ENCODE measurements at regions not wholly inside any gene's neighbourhood (a gene's known extent, or its start where the extent isn't known, plus 50 kb on each side); places are given as distances from the start of the nearest gene placed in this dataset.

GRCh38 chr4:162323919-162324318, 160.1 kb upstream of the FSTL5 start (continued):
- TF ChIP-seq CEBPZ (IDR thresholded peaks at IDR 0.05; ENCODE audit: low read depth, low read length) (no peak), ZBTB40 (IDR thresholded peaks at IDR 0.05; ENCODE audit: borderline replicate concordance) (no peak), RELB (IDR thresholded peaks at IDR 0.05; ENCODE audit: low read depth) (no peak), ZNF207 (IDR thresholded peaks at IDR 0.05; ENCODE audit: borderline replicate concordance) (no peak), SREBF1 (IDR thresholded peaks at IDR 0.05; ENCODE audit: low read length) (no peak)

Data from GM12878 (cell line).